OCI-LY7 (cell line): ENCODE measurements at regions not wholly inside any gene's neighbourhood (a gene's known extent, or its start where the extent isn't known, plus 50 kb on each side); places are given as distances from the start of the nearest gene placed in this dataset.
A peak's percentile ranks its signal among the peaks of the same experiment; 100 is the strongest.

Source experiments
- CTCF ChIP-seq: fragments of 200-600 bp; sonication (generic); conservative IDR thresholded peaks from 2 replicates; pipeline ENCODE4 v1.5.1; 2014; ENCODE audit warnings: mild to moderate bottlenecking, antibody characterized with exemption, low read length, moderate library complexity, mixed read lengths
- EZH2phosphoT487 ChIP-seq: fragments of 200-600 bp; sonication (generic); IDR thresholded peaks from 2 replicates; pipeline ENCODE4 v1.6.1; 2018; ENCODE audit warnings: low read depth, borderline replicate concordance, mild to moderate bottlenecking, mixed run types, antibody characterized with exemption, low read length, moderate library complexity, mixed read lengths

- TF ChIP-seq CTCF (peak; percentile 73), EZH2phosphoT487 (no peak)
Measured at GRCh38 chr7:91636129-91636724, 244.3 kb downstream of the MTERF1 start.
